PC-3 (cell line): ENCODE measurements at regions not wholly inside any gene's neighbourhood (a gene's known extent, or its start where the extent isn't known, plus 50 kb on each side); places are given as distances from the start of the nearest gene placed in this dataset.

Source experiments
- ATAC-seq: fragments of 200-7000 bp; cut with Tn5 transposase; 2 replicates; pipeline ENCODE4 v1.9.1; 2020; ENCODE audit warnings: mild to moderate bottlenecking, moderate library complexity
- BruUV-seq: library from RNA; stranded (reverse); fragments of 400-500 nt; replicated peaks from 2 replicates; lab custom pipeline; 2021; lab: Mats Ljungman, UMichigan
- CTCF ChIA-PET: fragments of 300-600 bp; sonication (Branson Sonifier 250); formaldehyde crosslinking; loops from one replicate; lab custom pipeline; 2022; ENCODE audit warnings: antibody characterized with exemption; lab: Charles Lee
- POLR2A ChIA-PET: fragments of 300-600 bp; sonication (Branson Sonifier 250); formaldehyde crosslinking; loops from one replicate; lab custom pipeline; 2022; ENCODE audit warnings: antibody characterized with exemption; ENCODE audit not compliant: unreplicated experiment; lab: Charles Lee
- DNase-seq: peaks from one replicate; pipeline ENCODE4 v3.0.0-alpha.2; 2015
- H2AFZ ChIP-seq: fragments of 300-600 bp; sonication (generic); 2 replicates; pipeline ENCODE4 v1.6.0; 2016; ENCODE audit warnings: antibody characterized with exemption, low read length
- H3F3A ChIP-seq: fragments of 300-600 bp; sonication (generic); one replicate; pipeline ENCODE4 v1.6.0; 2017; ENCODE audit warnings: antibody characterized with exemption, low read length, control low read depth, mild to moderate bottlenecking; ENCODE audit not compliant: unreplicated experiment
- H3K27ac ChIP-seq: fragments of 300-600 bp; sonication (generic); 2 replicates; pipeline ENCODE4 v1.5.1; 2016; ENCODE audit warnings: mild to moderate bottlenecking, low read length
- H3K27me3 ChIP-seq: fragments of 300-600 bp; sonication (generic); 2 replicates; pipeline ENCODE4 v1.6.1; 2016; ENCODE audit warnings: low read length, mixed read lengths
- H3K36me3 ChIP-seq: fragments of 300-600 bp; sonication (generic); 2 replicates; pipeline ENCODE4 v1.6.1; 2016; ENCODE audit warnings: low read depth, mixed run types, low read length, mixed read lengths
- H3K4me1 ChIP-seq: fragments of 300-600 bp; sonication (generic); 2 replicates; pipeline ENCODE4 v1.5.1; 2016; ENCODE audit warnings: low read length; ENCODE audit not compliant: insufficient read depth
- H3K4me2 ChIP-seq: fragments of 300-600 bp; sonication (generic); 2 replicates; pipeline ENCODE4 v1.6.0; 2016; ENCODE audit warnings: low read length
- H3K4me3 ChIP-seq: fragments of 300-600 bp; sonication (generic); 2 replicates; pipeline ENCODE4 v1.5.1; 2016; ENCODE audit warnings: mild to moderate bottlenecking, low read length, mixed read lengths
- H3K79me2 ChIP-seq: fragments of 300-600 bp; sonication (generic); 2 replicates; pipeline ENCODE4 v1.6.1; 2017; ENCODE audit warnings: low read length, mixed read lengths
- H3K9ac ChIP-seq: fragments of 300-600 bp; sonication (generic); 2 replicates; pipeline ENCODE4 v1.6.0; 2016; ENCODE audit warnings: mild to moderate bottlenecking, low read length
- H3K9me2 ChIP-seq: fragments of 300-600 bp; sonication (generic); replicated peaks from 2 replicates; pipeline ENCODE4 v1.6.1; 2016; ENCODE audit warnings: mixed run types, low read length, mixed read lengths
- H3K9me3 ChIP-seq: fragments of 300-600 bp; sonication (generic); 2 replicates; pipeline ENCODE4 v1.6.1; 2016; ENCODE audit warnings: low read length, mixed read lengths
- H4K20me1 ChIP-seq: fragments of 300-600 bp; sonication (generic); 2 replicates; pipeline ENCODE4 v1.6.1; 2016; ENCODE audit warnings: low read length, mixed read lengths
- EZH2 ChIP-seq: fragments of 300-600 bp; sonication (generic); IDR thresholded peaks from one replicate; pipeline ENCODE4 v1.6.1; 2017; ENCODE audit warnings: antibody characterized with exemption, mild to moderate bottlenecking, low read length; ENCODE audit not compliant: unreplicated experiment
- EZH2phosphoT487 ChIP-seq: fragments of 300-600 bp; sonication (generic); IDR thresholded peaks from 2 replicates; pipeline ENCODE4 v1.6.1; 2018; ENCODE audit warnings: mild to moderate bottlenecking, antibody characterized with exemption, low read length, borderline replicate concordance
- intact Hi-C: fragments of 100-400 bp; cut with micrococcal nuclease; formaldehyde crosslinking; loops from 2 replicates; pipeline ENCODE4 v1.9.0; 2023
- TF ChIP-seq, protein P1 (sequence below): fragments of 300-600 bp; sonication (generic); conservative IDR thresholded peaks from 2 replicates; pipeline ENCODE4 v1.5.1; 2017; ENCODE audit warnings: antibody characterized with exemption, low read depth, mild to moderate bottlenecking, low read length

- Histone ChIP-seq H3K4me2 (no peak overlapping the region), H3K79me2 (no peaks in the 10 kb centered on the region), H3K4me3 (no peak overlapping the region), H3K9ac (no peak overlapping the region), H3K36me3 (no peaks in the 10 kb centered on the region), H3K9me2 (no peaks in the 10 kb centered on the region), H3K27ac (no peak overlapping the region), H3F3A (no peaks in the 10 kb centered on the region), H3K27me3 (peaks cover 4% of the 10 kb centered on the region; the same call in 1 of the 2 replicates), H3K9me3 (no peaks in the 10 kb centered on the region), H3K4me1 (peaks cover 13% of the 10 kb centered on the region; the same call in 1 of the 2 replicates), H4K20me1 (no peaks in the 10 kb centered on the region), H2AFZ (no peak overlapping the region)
- BruUV-seq: no TSS peak
- POLR2A ChIA-PET: no interaction called here
- TF ChIP-seq EZH2phosphoT487: no peak
- TF ChIP-seq, protein P1, sequence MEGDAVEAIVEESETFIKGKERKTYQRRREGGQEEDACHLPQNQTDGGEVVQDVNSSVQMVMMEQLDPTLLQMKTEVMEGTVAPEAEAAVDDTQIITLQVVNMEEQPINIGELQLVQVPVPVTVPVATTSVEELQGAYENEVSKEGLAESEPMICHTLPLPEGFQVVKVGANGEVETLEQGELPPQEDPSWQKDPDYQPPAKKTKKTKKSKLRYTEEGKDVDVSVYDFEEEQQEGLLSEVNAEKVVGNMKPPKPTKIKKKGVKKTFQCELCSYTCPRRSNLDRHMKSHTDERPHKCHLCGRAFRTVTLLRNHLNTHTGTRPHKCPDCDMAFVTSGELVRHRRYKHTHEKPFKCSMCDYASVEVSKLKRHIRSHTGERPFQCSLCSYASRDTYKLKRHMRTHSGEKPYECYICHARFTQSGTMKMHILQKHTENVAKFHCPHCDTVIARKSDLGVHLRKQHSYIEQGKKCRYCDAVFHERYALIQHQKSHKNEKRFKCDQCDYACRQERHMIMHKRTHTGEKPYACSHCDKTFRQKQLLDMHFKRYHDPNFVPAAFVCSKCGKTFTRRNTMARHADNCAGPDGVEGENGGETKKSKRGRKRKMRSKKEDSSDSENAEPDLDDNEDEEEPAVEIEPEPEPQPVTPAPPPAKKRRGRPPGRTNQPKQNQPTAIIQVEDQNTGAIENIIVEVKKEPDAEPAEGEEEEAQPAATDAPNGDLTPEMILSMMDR: no peak
- TF ChIP-seq EZH2: no peak
- intact Hi-C loops: no loop called here
- ATAC-seq (no peak), DNase-seq (no peak)
- CTCF ChIA-PET: no interaction called here
Observed at GRCh38 chr3:186467969-186468368, 76.2 kb downstream of the CRYGS start.

- Histone ChIP-seq H3K27me3 (peaks cover 4% of the 10 kb centered on the region; the same call in 1 of the 2 replicates), H3K4me1 (peaks cover 14% of the 10 kb centered on the region), H3F3A (no peaks in the 10 kb centered on the region), H4K20me1 (no peaks in the 10 kb centered on the region), H3K9ac (no peak overlapping the region), H2AFZ (no peak overlapping the region), H3K79me2 (no peaks in the 10 kb centered on the region), H3K9me3 (no peaks in the 10 kb centered on the region), H3K4me2 (no peak overlapping the region), H3K36me3 (no peaks in the 10 kb centered on the region), H3K9me2 (no peaks in the 10 kb centered on the region), H3K4me3 (no peak overlapping the region), H3K27ac (no peak overlapping the region)
- CTCF ChIA-PET: no interaction called here
- intact Hi-C loops: no loop called here
- DNase-seq: no peak
- TF ChIP-seq, protein P1: no peak
- TF ChIP-seq EZH2phosphoT487: no peak
- TF ChIP-seq EZH2: no peak
- POLR2A ChIA-PET: no interaction called here
- ATAC-seq: no peak
- no TSS peak for BruUV-seq
Observed at GRCh38 chr3:186466391-186466974, 77.7 kb downstream of the CRYGS start.

GRCh38 chr3:186465508-186465907 lies 78.7 kb downstream of the CRYGS start:
- Histone ChIP-seq H4K20me1 (no peaks in the 10 kb centered on the region), H3K4me3 (no peak overlapping the region), H3K9me3 (no peaks in the 10 kb centered on the region), H3F3A (no peaks in the 10 kb centered on the region), H3K27ac (no peak overlapping the region), H3K4me2 (no peak overlapping the region), H2AFZ (no peak overlapping the region), H3K9me2 (no peaks in the 10 kb centered on the region), H3K27me3 (peaks cover 4% of the 10 kb centered on the region; the same call in 1 of the 2 replicates), H3K4me1 (peaks cover 21% of the 10 kb centered on the region), H3K36me3 (no peaks in the 10 kb centered on the region), H3K79me2 (no peaks in the 10 kb centered on the region), H3K9ac (no peak overlapping the region)
- DNase-seq: no peak
- ChIA-PET CTCF (no interaction called here), POLR2A (no interaction called here)
- TF ChIP-seq EZH2: no peak
- TF ChIP-seq, protein P1: no peak
- no peak for TF ChIP-seq EZH2phosphoT487
- intact Hi-C loops: no loop called here
- no peak for ATAC-seq
- BruUV-seq: no TSS peak
